DMS79 treated with DMSO at 0.1 percent for 48 hours (cell line): ENCODE measurements at regions not wholly inside any gene's neighbourhood (a gene's known extent, or its start where the extent isn't known, plus 50 kb on each side); places are given as distances from the start of the nearest gene placed in this dataset.
"Not testable (repeated sequence)": the region's sequence is repeated elsewhere in the genome, so short reads cannot be mapped to it uniquely, and the experiment has no call there.

Experiments used
- DNase-seq: peaks from one replicate; lab custom pipeline; 2025; lab: John Stamatoyannopoulos, UW

DNA sequence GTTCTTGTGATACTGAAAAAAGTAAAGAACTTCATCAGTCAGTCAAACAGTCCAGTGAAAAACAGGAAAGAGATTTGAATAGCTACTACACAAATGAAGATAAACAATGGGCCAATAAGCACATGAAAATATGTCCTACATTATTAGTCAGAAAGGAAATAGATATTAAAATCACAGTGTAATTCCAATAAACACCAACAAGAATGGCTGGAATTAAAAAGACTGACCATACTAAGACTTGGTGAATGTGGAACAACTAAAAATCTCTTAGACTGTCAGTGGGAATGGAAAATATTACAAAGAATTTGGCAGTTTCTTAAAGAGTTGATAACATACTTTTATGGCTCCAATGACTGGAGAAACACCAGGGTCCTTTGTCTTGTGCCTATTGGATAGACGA is 241.8 kb upstream of the USP24 start:
- no peak for DNase-seq

GRCh38 chr1:55448261-55448660 is 233.1 kb upstream of the USP24 start:
- no peak for DNase-seq

DNA sequence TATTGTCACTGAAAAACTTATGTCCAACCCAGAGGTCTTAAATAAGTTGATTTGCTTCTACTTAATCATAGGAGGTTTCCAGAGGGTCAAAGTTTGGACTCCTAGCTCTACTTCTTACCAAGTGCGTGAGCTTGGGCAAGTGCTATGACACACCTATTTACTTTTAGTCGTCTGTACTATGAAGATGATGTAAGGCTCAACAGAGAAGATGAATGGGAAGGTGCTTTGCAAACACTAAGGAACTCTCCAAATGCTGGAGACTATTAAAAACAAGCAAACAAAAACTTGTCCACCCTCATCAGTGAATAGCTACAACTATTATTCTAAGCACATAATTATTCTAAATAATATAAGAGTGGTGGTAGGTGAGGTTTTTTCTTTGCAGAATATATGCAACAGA is 232.3 kb upstream of the USP24 start:
- DNase-seq, result no peak

DNA sequence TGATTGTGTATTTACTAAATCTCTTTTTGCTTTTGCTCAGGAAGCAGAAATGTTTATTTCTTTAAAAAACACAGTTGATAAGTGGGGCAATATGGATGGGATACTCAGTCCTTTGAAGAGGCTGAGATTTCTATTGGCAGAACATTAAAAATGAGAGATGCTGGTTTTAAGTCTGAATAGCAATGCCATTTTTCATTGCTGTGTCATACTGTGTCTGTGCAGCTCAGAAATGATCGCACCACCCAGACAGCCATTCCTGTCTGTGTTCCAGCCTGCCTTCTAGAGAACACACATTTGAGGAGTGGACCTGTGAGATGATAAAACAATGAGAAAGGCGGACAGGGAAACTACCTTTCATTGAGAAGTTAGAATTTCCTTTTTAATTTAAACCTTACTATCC is 231.2 kb upstream of the USP24 start:
- DNase-seq, result no peak

DNA sequence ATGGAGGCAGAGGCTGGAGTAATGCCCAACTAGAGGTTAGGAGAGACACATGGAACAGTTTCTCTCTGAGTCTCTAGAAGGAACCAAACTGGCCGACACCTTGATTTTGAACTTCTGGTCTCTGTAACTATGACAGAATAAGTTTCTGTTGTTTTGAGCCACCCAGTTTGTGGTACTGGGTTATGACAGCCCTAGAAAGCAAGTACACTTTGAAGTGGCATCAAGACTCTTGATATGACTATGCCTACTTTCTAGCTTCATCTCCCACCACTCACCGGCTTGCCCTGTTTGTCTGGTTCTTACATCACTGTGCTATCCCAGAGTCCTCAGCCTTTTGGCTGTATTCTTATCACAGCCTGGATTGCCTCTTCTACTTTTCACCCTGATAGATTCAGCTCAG is 230.3 kb upstream of the USP24 start:
- DNase-seq, result no peak

DNA sequence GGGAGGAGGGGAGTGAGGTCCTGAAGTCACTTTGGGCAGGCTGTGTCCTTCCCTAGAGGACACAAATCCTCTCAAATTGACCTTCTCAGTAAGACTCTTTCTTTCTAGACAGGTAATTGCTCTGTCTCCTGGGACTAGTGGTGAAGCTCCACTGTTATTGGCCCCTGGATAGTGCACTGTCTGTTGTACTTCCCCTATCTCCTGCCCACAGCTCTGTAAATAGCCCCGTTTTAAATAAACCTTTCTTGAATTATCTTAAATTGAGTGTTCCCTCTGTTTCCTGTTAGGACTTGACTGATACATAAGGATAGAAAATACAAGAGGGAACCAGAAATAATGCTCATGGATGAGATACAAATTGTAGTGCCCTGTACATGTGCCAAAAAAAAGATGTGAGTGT is 229.5 kb upstream of the USP24 start:
- DNase-seq, result no peak

DNA sequence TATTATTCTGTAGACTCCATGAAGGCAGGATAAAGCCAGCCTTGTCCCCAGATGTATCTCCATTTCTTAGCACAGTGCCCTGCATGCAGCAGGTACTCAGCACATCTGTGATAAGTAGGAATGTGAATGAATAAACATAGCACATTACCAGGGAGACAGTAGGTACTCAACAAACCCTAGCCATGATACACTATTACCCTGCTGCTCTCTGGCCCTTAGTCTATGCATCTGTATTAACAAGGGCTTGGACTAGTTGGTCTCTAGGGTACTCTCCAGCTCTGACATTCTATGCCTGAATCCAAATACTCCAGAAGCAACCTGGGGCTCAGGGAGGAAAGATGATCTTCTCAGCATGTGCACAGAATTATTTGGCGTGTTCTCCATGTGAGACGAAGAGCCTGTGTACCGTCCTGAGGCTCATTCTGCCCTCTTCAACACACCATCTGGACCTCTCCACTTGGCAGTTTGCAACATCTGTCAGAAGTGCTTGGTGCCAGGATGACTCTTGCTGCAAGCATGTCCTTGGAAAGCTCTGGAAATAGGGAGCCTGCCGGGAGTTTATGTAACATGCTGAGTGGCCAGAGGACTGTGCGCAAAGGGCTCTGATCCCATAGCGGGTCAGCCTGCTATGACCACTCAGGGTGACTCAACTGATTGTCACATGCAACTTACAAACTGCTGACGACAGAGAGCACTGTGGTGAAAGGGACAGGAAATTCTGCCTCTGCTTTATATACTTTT is 228.2 kb upstream of the USP24 start:
- peak; percentile 69 for DNase-seq

DNA sequence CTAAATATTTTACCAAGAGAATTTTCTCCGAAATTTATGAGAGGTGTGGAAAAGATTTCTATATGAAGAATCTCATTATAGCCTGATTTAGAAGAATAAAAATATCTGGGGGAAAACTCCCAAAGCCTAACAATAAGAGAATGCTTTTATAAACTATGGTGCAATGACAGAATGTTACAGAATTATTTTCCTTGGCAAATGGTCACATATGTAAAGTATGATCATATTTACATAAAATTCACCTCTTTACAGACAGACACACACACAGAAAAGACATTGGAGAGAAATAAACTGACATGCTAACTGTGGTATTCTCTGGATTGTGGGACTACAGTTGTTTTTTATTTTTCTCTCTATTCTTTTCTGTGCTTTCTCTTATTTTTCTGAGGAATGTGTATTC is 226.3 kb upstream of the USP24 start:
- no peak for DNase-seq

DNA sequence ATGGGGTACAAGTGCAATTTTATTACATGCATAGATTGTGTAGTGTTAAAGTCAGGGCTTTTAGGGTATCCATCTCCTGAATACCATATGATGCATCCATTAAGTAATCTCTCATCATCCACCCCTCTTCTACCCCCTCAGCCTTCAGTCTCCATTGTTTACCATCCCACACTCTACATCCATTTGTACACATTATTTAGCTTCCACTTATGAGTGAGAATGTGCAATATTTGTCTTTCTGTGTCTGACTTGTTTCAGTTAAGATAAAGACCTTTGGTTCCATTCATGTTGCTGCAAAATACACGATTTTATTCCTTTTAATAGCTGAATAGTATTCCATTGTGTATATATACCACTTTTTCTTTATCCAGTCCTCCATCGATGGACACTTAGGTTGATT is 222.5 kb upstream of the USP24 start:
- no peak for DNase-seq

- DNase-seq, result not testable (repeated sequence)
These were observed 215.6 kb upstream of the USP24 start for GRCh38 chr1:55430720-55431119.

DNA sequence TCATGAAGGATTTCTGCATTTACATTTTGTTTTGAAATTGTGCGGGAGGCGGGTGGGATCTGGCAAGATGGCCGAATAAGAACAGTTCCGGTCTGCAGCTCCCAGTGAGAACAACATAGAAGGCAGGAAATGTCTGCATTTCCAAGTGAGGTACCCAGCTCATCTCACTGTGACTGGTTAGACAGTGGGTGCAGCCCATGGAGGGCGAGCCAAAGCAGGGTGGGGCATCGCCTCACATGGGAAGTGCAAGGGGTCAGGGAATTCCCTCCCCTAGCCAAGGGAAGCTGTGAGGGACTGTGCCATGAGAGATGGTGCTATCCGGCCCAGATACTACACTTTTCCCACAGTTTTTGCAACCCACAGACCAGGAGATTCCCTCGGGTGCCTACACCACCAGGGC is 215.0 kb upstream of the USP24 start:
- not testable (repeated sequence) for DNase-seq

- no peak for DNase-seq
These were observed 214.1 kb upstream of the USP24 start for GRCh38 chr1:55428944-55429931.

DNA sequence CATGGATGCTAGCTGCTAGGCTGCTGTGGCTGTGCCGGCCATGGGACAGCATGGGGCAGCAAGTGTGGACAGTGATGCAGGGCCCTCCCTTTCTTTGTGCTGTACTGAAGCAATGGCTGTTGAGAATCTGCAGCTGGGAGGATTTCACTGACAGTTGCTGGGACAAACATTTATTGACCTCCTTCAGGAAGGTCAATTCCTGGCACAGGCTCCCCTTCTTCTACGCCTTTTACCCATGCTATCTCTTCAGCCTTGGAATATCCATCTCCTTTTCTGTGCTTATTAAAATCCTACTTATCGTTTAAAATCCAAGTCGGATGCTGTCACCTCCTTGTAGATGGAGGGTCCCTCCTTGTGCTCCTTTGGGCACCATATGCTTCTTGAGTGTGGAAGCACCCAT is 213.1 kb upstream of the USP24 start:
- no peak for DNase-seq

GRCh38 chr1:55427606-55428005 is 212.4 kb upstream of the USP24 start:
- DNase-seq, result no peak

DNA sequence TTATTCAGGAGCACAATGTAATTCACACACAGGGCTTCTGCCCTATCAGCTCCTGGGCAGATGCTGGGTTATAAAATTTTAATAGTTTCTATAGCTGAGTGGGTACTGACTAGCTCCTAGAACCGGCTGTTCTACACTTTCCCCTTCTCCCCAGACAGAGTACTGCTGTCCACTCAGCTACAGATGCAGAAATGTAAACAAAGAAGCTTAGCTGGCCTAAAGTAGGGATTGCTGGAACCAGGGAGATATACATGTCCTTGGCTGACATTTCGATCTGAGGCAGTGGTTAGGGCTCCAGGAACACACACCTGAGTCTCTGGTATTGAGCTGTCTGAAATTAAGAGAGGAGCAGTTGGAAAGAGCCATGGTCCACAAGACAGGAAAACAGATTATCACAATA is 211.5 kb upstream of the USP24 start:
- no peak for DNase-seq

DNA sequence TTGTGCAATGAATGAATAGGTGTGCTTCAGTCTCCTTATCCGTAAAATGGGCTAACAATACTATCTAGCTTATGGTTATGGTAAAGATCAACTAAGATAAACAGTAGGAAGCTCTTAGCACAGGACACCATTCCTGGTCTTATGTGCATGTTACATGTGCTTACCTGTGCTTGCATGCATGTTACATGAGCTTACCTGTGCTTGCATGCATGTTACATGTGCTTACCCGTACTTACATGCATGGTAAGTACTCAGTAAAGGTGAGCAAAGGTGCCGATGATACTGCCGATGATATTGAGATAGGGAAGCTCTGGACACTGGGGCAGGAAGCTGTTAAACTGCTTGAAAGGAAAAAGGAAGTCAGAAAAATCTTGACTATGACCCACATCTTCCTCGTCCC is 211.0 kb upstream of the USP24 start:
- no peak for DNase-seq

GRCh38 chr1:55425310-55425930 is 210.3 kb upstream of the USP24 start:
- no peak for DNase-seq

GRCh38 chr1:55423376-55423775 is 208.2 kb upstream of the USP24 start:
- no peak for DNase-seq

DNA sequence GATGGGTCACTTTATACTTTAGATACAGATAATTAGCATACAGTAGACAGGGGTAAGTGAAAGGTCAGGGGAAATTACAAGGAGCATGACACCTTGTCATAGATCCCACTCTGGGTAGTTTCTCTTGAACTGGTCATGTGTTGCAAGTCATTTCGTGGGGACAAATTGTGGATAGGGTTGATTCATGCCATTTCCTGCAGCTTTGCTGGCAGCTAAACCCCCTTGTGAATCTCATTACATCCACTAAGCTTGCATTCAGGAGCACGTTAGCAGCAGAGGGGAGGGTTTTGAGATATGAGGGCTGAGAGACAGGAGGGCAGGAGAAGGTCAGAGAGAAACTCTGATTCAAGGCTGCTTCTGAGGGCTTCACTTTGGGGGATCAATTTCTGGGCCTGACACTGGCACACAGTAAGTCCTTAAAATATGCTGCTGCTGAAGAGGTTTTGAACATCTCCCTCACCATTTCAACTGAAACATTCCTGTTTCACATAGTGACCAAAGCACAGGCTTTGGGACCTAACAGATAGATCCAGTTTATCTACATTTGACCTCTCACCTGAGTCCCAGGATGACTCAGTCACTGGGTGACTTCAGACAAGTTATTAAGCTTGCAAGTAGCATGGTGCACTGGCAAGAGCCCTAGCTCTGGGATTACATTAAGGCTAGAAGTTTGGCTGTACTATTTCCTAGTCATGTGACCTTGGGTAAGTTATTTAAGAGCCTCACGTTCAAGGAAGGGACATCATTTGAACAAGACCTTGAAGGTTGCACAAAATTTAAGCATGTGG is 206.0 kb upstream of the USP24 start:
- no peak for DNase-seq

DNA sequence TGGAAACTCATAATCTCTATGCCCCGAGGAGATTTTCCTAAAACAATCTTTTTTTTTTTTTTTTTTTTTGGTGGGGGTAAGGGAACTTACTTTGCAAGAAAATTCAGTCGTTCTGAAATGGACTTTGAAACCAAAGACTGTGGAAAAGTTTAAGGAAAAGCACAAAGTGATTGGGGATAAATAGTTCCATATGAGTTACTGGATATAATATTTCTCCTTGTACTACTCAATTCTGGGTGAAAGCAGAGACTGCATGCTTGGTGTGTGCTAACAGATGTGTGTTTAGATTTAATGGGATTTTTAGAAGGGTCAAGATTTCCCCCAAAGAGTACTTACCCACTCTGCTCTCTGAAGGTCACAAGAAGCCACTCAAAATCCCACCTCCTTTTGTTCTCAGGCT is 204.9 kb upstream of the USP24 start:
- no peak for DNase-seq

- DNase-seq, result peak; percentile 72
These were observed 203.2 kb upstream of the USP24 start for GRCh38 chr1:55418208-55419000.
